ENCODE measurements at regions not wholly inside any gene's neighbourhood (a gene's known extent, or its start where the extent isn't known, plus 50 kb on each side); places are given as distances from the start of the nearest gene placed in this dataset.

GRCh38 chr7:106182904-106183303 lies 70.8 kb upstream of the SYPL1 start:
- no peak for TF ChIP-seq POLR2A (IDR thresholded peaks at IDR 0.05; ENCODE audit: low read depth, low read length)
- TF ChIP-seq TAF1 (IDR thresholded peaks at IDR 0.05; ENCODE audit: borderline replicate concordance, low read depth, low read length): no peak

Measured in GM12892 (cell line).